Vagina (tissue), 2 donors: ENCODE measurements at regions not wholly inside any gene's neighbourhood (a gene's known extent, or its start where the extent isn't known, plus 50 kb on each side); places are given as distances from the start of the nearest gene placed in this dataset.
"Not testable (repeated sequence)": the region's sequence is repeated elsewhere in the genome, so short reads cannot be mapped to it uniquely, and the experiment has no call there.

ENCODE experiments used
- DNase-seq, 2 donors: peaks; one replicate each; pipeline ENCODE4 v3.0.0-alpha.2; 2017; ENCODE audit errors: extremely low spot score in 2 of 2
- H3K27ac ChIP-seq: fragments of 200-600 bp; sonication (generic); one replicate; pipeline ENCODE4 v1.5.1; 2019
- H3K27me3 ChIP-seq: fragments of 200-600 bp; sonication (generic); one replicate; pipeline ENCODE4 v1.5.1; 2019
- H3K36me3 ChIP-seq, 2 donors: fragments of 200-600 bp; sonication (generic); one replicate each; pipeline ENCODE4 v1.5.1; 2017 to 2019
- H3K4me1 ChIP-seq: fragments of 200-600 bp; sonication (generic); one replicate; pipeline ENCODE4 v1.5.1; 2019
- H3K4me3 ChIP-seq, 2 donors: fragments of 200-600 bp; sonication (generic); 1 replicate in 1 of 2; 2 replicates in 1 of 2; pipeline ENCODE4 v1.5.1; 2016 to 2019
- H3K9me3 ChIP-seq: fragments of 200-600 bp; sonication (generic); one replicate; pipeline ENCODE4 v1.5.1; 2019
- POLR2A ChIP-seq, 2 donors: fragments of 450-650 bp; IDR thresholded peaks; one replicate each; pipeline ENCODE4 v1.6.1; 2017; ENCODE audit warnings: antibody characterized with exemption in 2 of 2, mild to moderate bottlenecking in 2 of 2, moderate library complexity in 2 of 2
- POLR2AphosphoS5 ChIP-seq, 2 donors: sonication (generic); formaldehyde crosslinking; IDR thresholded peaks; one replicate each; pipeline ENCODE4 v1.9.0; 2017; ENCODE audit warnings: antibody characterized with exemption in 2 of 2, mild to moderate bottlenecking in 2 of 2, low read depth in 1 of 2; ENCODE audit not compliant: insufficient read depth in 1 of 2
- intact Hi-C: fragments of 100-400 bp; cut with DNase I; formaldehyde crosslinking; loops from one replicate; pipeline ENCODE4 v1.15.1; 2023
- TF ChIP-seq, protein P1 (sequence below), 3 experiments: fragments of 450-650 bp in 2 of 3; fragments of 200-600 bp in 1 of 3; sonication (generic) in 1 of 3; IDR thresholded peaks; one replicate each; pipeline ENCODE4 v1.5.1; 2017 to 2019; ENCODE audit warnings: antibody characterized with exemption in 3 of 3, mild to moderate bottlenecking in 2 of 3, moderate library complexity in 2 of 3

- H3K9me3 ChIP-seq: no peaks in the 10 kb centered on the region
- intact Hi-C loops: no loop called here
- H3K4me1 ChIP-seq: no peaks in the 10 kb centered on the region
- H3K36me3 ChIP-seq: no peaks in the 10 kb centered on the region
- no peak overlapping the region for H3K27ac ChIP-seq
- DNase-seq: no peak
- no peak overlapping the region for H3K4me3 ChIP-seq
- TF ChIP-seq, protein P1, sequence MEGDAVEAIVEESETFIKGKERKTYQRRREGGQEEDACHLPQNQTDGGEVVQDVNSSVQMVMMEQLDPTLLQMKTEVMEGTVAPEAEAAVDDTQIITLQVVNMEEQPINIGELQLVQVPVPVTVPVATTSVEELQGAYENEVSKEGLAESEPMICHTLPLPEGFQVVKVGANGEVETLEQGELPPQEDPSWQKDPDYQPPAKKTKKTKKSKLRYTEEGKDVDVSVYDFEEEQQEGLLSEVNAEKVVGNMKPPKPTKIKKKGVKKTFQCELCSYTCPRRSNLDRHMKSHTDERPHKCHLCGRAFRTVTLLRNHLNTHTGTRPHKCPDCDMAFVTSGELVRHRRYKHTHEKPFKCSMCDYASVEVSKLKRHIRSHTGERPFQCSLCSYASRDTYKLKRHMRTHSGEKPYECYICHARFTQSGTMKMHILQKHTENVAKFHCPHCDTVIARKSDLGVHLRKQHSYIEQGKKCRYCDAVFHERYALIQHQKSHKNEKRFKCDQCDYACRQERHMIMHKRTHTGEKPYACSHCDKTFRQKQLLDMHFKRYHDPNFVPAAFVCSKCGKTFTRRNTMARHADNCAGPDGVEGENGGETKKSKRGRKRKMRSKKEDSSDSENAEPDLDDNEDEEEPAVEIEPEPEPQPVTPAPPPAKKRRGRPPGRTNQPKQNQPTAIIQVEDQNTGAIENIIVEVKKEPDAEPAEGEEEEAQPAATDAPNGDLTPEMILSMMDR (IDR thresholded peaks at IDR 0.05): no peak
- TF ChIP-seq POLR2A (IDR thresholded peaks at IDR 0.05) (no peak), POLR2AphosphoS5 (IDR thresholded peaks at IDR 0.05; ENCODE audit: insufficient read depth in 1 of 2, low read depth in 1 of 2) (no peak)
- no peaks in the 10 kb centered on the region for H3K27me3 ChIP-seq
Observed at GRCh38 chr4:99735822-99736221, 78.2 kb upstream of the C4orf54 start.

DNA sequence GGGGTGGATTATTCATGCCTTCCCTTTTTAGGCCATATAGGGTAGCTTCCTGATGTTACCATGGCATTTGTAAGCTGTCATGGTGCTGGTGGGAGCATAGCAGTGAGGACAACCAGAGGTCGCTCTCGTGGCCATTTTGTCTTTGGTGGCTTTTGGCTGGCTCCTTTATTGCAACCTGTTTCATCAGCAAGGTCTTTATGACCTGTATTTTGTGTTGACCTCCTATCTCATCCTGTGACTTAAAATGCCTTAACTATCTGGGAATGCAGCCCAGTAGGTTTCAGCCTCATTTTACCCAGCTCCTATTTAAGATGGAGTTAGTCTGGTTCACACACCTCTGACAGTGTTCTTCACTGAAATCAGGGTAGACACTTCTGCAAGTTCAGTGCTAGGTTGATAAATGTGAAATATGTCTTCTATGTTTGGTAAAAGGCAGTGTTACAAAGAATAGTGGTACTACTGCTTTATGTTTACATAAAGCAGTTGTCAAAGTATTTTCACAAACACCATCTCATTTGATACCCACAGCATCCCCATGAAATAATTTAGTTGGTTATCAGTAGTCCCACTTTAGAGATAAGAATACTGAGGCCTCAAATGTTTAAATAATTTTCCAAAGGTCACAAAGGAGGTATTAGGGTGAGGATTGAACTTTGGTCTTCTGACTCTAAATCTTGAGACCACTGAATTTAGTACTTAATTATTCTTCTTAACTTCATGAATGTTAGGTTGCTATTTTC, 77.1 kb upstream of the C4orf54 start:
- no peak overlapping the region for H3K4me3 ChIP-seq
- DNase-seq: no peak
- H3K27me3 ChIP-seq: no peaks in the 10 kb centered on the region
- H3K4me1 ChIP-seq: no peaks in the 10 kb centered on the region
- no peaks in the 10 kb centered on the region for H3K9me3 ChIP-seq
- no peaks in the 10 kb centered on the region for H3K36me3 ChIP-seq
- no peak overlapping the region for H3K27ac ChIP-seq
- intact Hi-C loops: no loop called here
- TF ChIP-seq, protein P1 (IDR thresholded peaks at IDR 0.05): no peak
- no peak for TF ChIP-seq POLR2A (IDR thresholded peaks at IDR 0.05)
- no peak for TF ChIP-seq POLR2AphosphoS5 (IDR thresholded peaks at IDR 0.05; ENCODE audit: insufficient read depth in 1 of 2, low read depth in 1 of 2)

GRCh38 chr4:99733455-99733854, 75.8 kb upstream of the C4orf54 start:
- H3K4me3 ChIP-seq, intact Hi-C loops, H3K27me3 ChIP-seq, H3K27ac ChIP-seq, H3K9me3 ChIP-seq, H3K36me3 ChIP-seq, H3K4me1 ChIP-seq, DNase-seq: not testable (repeated sequence)

GRCh38 chr4:99729186-99729585, 71.6 kb upstream of the C4orf54 start:
- no peaks in the 10 kb centered on the region for H3K4me1 ChIP-seq
- no peaks in the 10 kb centered on the region for H3K27me3 ChIP-seq
- no peak overlapping the region for H3K4me3 ChIP-seq
- TF ChIP-seq POLR2A (IDR thresholded peaks at IDR 0.05) (no peak), POLR2AphosphoS5 (IDR thresholded peaks at IDR 0.05; ENCODE audit: insufficient read depth in 1 of 2, low read depth in 1 of 2) (no peak)
- TF ChIP-seq, protein P1 (IDR thresholded peaks at IDR 0.05): no peak
- H3K36me3 ChIP-seq: no peaks in the 10 kb centered on the region
- DNase-seq: no peak
- no peak overlapping the region for H3K27ac ChIP-seq
- intact Hi-C loops: no loop called here
- no peaks in the 10 kb centered on the region for H3K9me3 ChIP-seq

GRCh38 chr4:99724067-99724466, 66.4 kb upstream of the C4orf54 start:
- intact Hi-C loops: no loop called here
- peak overlapping the region; percentile 3 for H3K27ac ChIP-seq
- H3K4me1 ChIP-seq: peaks cover 16% of the 10 kb centered on the region
- no peak for DNase-seq
- TF ChIP-seq, protein P1 (IDR thresholded peaks at IDR 0.05): no peak
- TF ChIP-seq POLR2AphosphoS5 (IDR thresholded peaks at IDR 0.05; ENCODE audit: insufficient read depth in 1 of 2, low read depth in 1 of 2) (no peak), POLR2A (IDR thresholded peaks at IDR 0.05) (no peak)
- no peaks in the 10 kb centered on the region for H3K27me3 ChIP-seq
- H3K36me3 ChIP-seq: no peaks in the 10 kb centered on the region
- H3K9me3 ChIP-seq: no peaks in the 10 kb centered on the region
- H3K4me3 ChIP-seq: no peak overlapping the region
